Breast epithelium (tissue), 4 donors: ENCODE measurements at regions not wholly inside any gene's neighbourhood (a gene's known extent, or its start where the extent isn't known, plus 50 kb on each side); places are given as distances from the start of the nearest gene placed in this dataset.

ENCODE experiments used
- DNase-seq, 2 donors: peaks; one replicate each; pipeline ENCODE4 v3.0.0-alpha.2; 2019; ENCODE audit warnings: low spot score in 2 of 2
- H3K27ac ChIP-seq, 2 donors: fragments of 200-600 bp; sonication (generic) in 1 of 2; one replicate each; pipeline ENCODE4 v1.5.1; 2016 to 2019; ENCODE audit warnings: mild to moderate bottlenecking in 1 of 2
- H3K27me3 ChIP-seq, 2 donors: fragments of 200-600 bp; sonication (generic) in 1 of 2; one replicate each; pipeline versions ENCODE4 v1.5.1 to v1.6.0; 2017 to 2019; ENCODE audit warnings: control low read depth in 1 of 2, mild to moderate bottlenecking in 1 of 2
- H3K36me3 ChIP-seq: fragments of 200-600 bp; one replicate; pipeline ENCODE4 v1.5.1; 2019
- H3K4me1 ChIP-seq, 2 donors: fragments of 200-600 bp; sonication (generic); one replicate each; pipeline ENCODE4 v1.5.1; 2016 to 2019; ENCODE audit warnings: control low read depth in 1 of 2
- H3K4me3 ChIP-seq, 3 donors: fragments of 200-600 bp; sonication (generic); 1 replicate in 2 of 3; 2 replicates in 1 of 3; pipeline ENCODE4 v1.5.1; 2016 to 2019; ENCODE audit warnings: mild to moderate bottlenecking in 3 of 3, moderate library complexity in 2 of 3
- H3K9me3 ChIP-seq, 2 donors: fragments of 200-600 bp; sonication (generic) in 1 of 2; one replicate each; pipeline ENCODE4 v1.5.1; 2016 to 2019; ENCODE audit warnings: control low read depth in 1 of 2
- CTCF ChIP-seq, 3 donors: fragments of 450-650 bp; IDR thresholded peaks; one replicate each; pipeline ENCODE4 v1.5.1; 2016 to 2017; ENCODE audit warnings: antibody characterized with exemption in 3 of 3, mild to moderate bottlenecking in 3 of 3, moderate library complexity in 3 of 3
- POLR2A ChIP-seq: fragments of 450-650 bp; IDR thresholded peaks from one replicate; pipeline ENCODE4 v1.6.1; 2016; ENCODE audit warnings: antibody characterized with exemption, mild to moderate bottlenecking, moderate library complexity
- POLR2AphosphoS5 ChIP-seq, 3 donors: sonication (generic); formaldehyde crosslinking; IDR thresholded peaks; one replicate each; pipeline ENCODE4 v1.6.1; 2017; ENCODE audit warnings: antibody characterized with exemption in 3 of 3
- intact Hi-C: fragments of 100-400 bp; cut with DNase I; formaldehyde crosslinking; loops from one replicate; pipeline ENCODE4 v1.15.1; 2023; ENCODE audit warnings: low total_unique reads

GRCh38 chr6:95084867-95085266 lies 492.5 kb upstream of the MANEA start:
- no peak for TF ChIP-seq POLR2AphosphoS5 (IDR thresholded peaks at IDR 0.05)
- TF ChIP-seq CTCF (IDR thresholded peaks at IDR 0.05), result no peak
- no peak for TF ChIP-seq POLR2A
- DNase-seq, result no peak
- intact Hi-C loops, result no loop called here

GRCh38 chr6:95087394-95088097 lies 489.8 kb upstream of the MANEA start:
- no peaks in the 10 kb centered on the region for H3K36me3 ChIP-seq
- DNase-seq, result no peak
- H3K4me1 ChIP-seq, result no peaks in the 10 kb centered on the region
- no peak for TF ChIP-seq POLR2A
- no peak for TF ChIP-seq POLR2AphosphoS5 (IDR thresholded peaks at IDR 0.05)
- no peak for TF ChIP-seq CTCF (IDR thresholded peaks at IDR 0.05)
- H3K27ac ChIP-seq, result no peak overlapping the region
- H3K27me3 ChIP-seq, result no peaks in the 10 kb centered on the region
- no peak overlapping the region for H3K4me3 ChIP-seq
- intact Hi-C loops, result no loop called here
- H3K9me3 ChIP-seq, result no peaks in the 10 kb centered on the region

More at GRCh38 chr6:95084867-95085266, 492.5 kb upstream of the MANEA start:
- H3K27ac ChIP-seq, result no peak overlapping the region
- H3K4me1 ChIP-seq, result no peaks in the 10 kb centered on the region
- H3K27me3 ChIP-seq, result no peaks in the 10 kb centered on the region
- no peaks in the 10 kb centered on the region for H3K36me3 ChIP-seq
- H3K9me3 ChIP-seq, result no peaks in the 10 kb centered on the region
- H3K4me3 ChIP-seq, result no peak overlapping the region

- no peak overlapping the region for H3K4me3 ChIP-seq
- no peaks in the 10 kb centered on the region for H3K36me3 ChIP-seq
- H3K27ac ChIP-seq, result no peak overlapping the region
- no peaks in the 10 kb centered on the region for H3K4me1 ChIP-seq
- TF ChIP-seq POLR2A (no peak), CTCF (IDR thresholded peaks at IDR 0.05) (no peak), POLR2AphosphoS5 (IDR thresholded peaks at IDR 0.05) (no peak)
- no peak for DNase-seq
- H3K27me3 ChIP-seq, result no peaks in the 10 kb centered on the region
- intact Hi-C loops, result no loop called here
- H3K9me3 ChIP-seq, result no peaks in the 10 kb centered on the region
These were observed 485.4 kb upstream of the MANEA start for GRCh38 chr6:95091823-95092436.

GRCh38 chr6:95093154-95093553 lies 484.2 kb upstream of the MANEA start:
- Histone ChIP-seq H3K9me3 (no peaks in the 10 kb centered on the region), H3K27ac (no peak overlapping the region), H3K4me3 (no peak overlapping the region), H3K36me3 (no peaks in the 10 kb centered on the region), H3K27me3 (no peaks in the 10 kb centered on the region), H3K4me1 (no peaks in the 10 kb centered on the region)
- intact Hi-C loops, result no loop called here
- TF ChIP-seq CTCF (IDR thresholded peaks at IDR 0.05), result no peak
- no peak for DNase-seq

- intact Hi-C loops, result no loop called here
- H3K36me3 ChIP-seq, result no peaks in the 10 kb centered on the region
- H3K4me3 ChIP-seq, result no peak overlapping the region
- no peak overlapping the region for H3K27ac ChIP-seq
- H3K27me3 ChIP-seq, result no peaks in the 10 kb centered on the region
- H3K9me3 ChIP-seq, result no peaks in the 10 kb centered on the region
- no peak for DNase-seq
- H3K4me1 ChIP-seq, result no peaks in the 10 kb centered on the region
- TF ChIP-seq POLR2AphosphoS5 (IDR thresholded peaks at IDR 0.05), result no peak
- no peak for TF ChIP-seq POLR2A
- no peak for TF ChIP-seq CTCF (IDR thresholded peaks at IDR 0.05)
These were observed 482.3 kb upstream of the MANEA start for GRCh38 chr6:95094751-95095663.
